Right renal cortex interstitium (tissue), 3 donors: ENCODE measurements at regions not wholly inside any gene's neighbourhood (a gene's known extent, or its start where the extent isn't known, plus 50 kb on each side); places are given as distances from the start of the nearest gene placed in this dataset.

Experiments used
- DNase-seq, 3 donors: peaks; one replicate each; pipeline ENCODE4 v3.0.0-alpha.2; 2013; ENCODE audit warnings: low read depth in 3 of 3, low spot score in 2 of 3

DNA sequence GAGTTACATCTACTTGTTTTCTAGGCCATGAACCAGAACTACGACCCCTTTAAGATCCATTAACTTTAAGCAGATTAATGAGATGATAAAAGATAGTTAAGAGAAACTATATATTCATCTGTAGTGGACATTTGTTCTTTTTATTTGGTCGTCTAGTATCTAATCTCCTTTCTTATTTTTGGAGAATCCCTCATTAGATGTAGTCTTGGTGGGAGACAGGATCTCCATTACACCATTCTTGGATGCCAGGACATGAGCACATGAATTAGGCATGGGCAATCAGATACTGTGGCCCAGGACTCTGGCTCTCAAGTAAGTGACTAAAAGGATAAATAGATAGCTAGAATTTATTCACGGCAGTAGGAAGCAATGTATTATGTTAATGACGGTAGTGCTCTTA is 245.0 kb downstream of the ATP23 start:
- peak in 1 of 3 donors; percentile 4 for DNase-seq

GRCh38 chr12:58186914-58187313 is 245.5 kb downstream of the ATP23 start:
- no peak for DNase-seq

GRCh38 chr12:58189030-58189429 is 247.7 kb downstream of the ATP23 start:
- no peak for DNase-seq

- DNase-seq = no peak
These were observed 248.5 kb downstream of the ATP23 start for GRCh38 chr12:58189893-58190292.

DNA sequence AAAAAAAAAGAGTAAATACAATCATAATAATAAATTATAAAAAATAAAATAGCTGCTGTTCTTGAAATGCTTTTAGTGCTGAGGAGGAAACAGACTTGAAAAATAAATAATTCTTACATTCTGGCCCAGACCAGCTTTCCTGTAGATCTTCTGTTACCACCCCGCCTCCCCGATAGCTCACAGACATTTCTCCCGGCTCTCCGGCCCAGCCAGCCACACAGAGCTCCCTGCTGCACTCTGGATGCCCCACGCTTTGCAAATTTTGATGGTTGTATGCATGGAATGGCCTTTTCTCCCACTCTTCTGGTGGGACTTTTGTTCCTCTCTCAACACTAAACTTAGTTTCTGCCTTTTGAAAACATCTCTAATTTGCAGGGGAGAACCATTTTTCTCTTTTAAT is 249.3 kb downstream of the ATP23 start:
- DNase-seq = no peak

DNA sequence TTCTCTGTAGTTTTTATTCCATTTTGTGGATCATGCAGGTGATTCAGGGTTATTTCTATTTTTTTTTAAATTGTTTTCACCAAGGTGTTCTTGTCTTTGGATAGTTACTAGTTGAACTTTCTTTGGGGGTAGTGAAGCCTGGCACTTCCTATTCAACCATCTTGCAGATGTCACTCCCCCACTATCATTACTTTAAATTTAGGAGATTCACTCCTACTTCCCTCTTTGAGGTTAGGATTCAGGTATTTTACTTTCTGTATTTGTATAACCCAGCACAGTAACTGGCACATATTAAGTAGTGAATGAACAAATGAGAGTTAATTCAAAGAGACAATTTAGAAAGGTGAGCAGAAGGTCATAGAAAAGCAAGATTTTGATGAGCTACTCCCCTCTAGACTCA is 255.6 kb downstream of the ATP23 start:
- no peak for DNase-seq

DNA sequence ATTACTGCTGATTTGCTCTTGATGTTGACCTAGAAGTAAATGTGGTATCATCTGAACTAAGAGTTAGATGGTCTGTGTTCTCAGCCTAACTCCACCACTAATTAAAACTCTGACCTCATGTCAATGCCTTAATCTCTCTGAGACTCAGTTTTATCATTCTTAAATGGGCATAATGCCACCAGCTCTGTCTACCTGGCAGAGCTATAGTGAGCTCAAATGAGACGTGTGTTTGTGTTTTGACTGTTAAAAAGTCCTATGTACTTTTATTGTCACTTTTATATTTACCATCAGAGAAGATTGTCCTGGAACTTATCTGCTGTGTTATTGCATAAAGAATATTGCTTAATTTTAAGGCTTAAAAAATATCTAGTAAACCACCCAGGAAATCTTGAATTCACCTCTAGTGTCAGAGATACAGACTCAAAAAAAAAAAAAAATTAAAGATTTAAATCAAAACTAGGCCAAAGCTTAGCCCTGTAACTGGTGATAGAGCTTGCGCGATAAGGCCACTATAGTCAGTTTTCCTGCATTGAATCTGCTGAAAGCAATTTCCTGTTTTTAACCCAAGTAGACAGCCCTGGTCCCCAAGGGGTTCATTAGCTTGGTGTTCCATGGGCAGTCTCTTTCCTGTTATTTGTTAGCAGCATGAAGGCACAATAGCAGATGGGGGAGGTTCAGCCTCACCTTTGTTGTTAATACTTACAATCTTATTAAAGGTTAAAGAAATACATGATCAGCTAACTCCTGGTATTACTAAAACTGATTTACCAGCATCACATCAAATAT is 261.8 kb downstream of the ATP23 start:
- DNase-seq = no peak

DNA sequence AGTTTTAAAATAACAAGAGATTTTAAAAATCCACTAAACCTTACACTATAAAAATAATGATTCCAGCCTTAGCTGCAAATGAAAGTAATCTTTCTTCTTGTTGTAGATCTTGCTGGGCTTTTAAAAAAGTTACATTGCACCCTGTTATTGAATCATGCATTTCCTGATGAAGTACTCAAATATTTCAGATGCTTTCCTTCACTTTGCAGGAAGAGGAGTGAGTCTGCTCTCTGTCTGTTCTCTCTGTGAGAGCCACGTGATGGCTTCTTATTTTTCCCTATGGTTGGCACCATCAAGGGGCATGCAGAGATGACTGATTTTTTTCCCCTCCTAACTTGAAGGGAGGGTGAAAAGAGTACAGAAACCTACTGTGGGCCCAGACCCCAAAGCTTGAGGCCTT is 262.7 kb downstream of the ATP23 start:
- no peak for DNase-seq

DNA sequence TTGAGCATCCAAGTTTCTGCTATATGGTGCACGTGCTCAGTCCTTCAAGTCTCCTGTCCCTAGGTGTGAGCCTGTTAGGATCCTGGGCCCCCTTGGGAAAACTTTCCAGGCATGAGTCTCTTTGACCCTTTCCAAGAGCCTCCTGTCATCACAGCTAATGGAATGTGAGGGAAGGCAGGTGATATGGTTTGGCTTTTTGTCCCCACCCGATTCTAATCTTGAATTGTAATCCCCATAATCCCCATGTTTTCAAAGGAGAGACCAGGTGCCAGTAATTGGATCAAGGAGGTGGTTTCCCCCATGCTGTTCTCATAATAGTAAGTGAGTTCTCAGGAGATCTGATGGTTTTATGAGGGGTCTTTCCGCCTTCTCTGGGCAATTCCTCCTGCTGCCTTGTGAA is 265.5 kb downstream of the ATP23 start:
- DNase-seq = no peak

GRCh38 chr12:58211211-58211610 is 269.8 kb downstream of the ATP23 start:
- DNase-seq = no peak

GRCh38 chr12:58217130-58217529 is 275.8 kb downstream of the ATP23 start:
- DNase-seq = no peak

- no peak for DNase-seq
These were observed 283.3 kb downstream of the ATP23 start for GRCh38 chr12:58224536-58225105.

- no peak for DNase-seq
These were observed 284.0 kb downstream of the ATP23 start for GRCh38 chr12:58225203-58225877.

- no peak for DNase-seq
These were observed 292.5 kb downstream of the ATP23 start for GRCh38 chr12:58233886-58234285.

- DNase-seq = no peak
These were observed 297.0 kb downstream of the ATP23 start for GRCh38 chr12:58238411-58238810.

- DNase-seq = no peak
These were observed 299.7 kb downstream of the ATP23 start for GRCh38 chr12:58241099-58241498.

- no peak for DNase-seq
These were observed 301.6 kb downstream of the ATP23 start for GRCh38 chr12:58242796-58243630.

DNA sequence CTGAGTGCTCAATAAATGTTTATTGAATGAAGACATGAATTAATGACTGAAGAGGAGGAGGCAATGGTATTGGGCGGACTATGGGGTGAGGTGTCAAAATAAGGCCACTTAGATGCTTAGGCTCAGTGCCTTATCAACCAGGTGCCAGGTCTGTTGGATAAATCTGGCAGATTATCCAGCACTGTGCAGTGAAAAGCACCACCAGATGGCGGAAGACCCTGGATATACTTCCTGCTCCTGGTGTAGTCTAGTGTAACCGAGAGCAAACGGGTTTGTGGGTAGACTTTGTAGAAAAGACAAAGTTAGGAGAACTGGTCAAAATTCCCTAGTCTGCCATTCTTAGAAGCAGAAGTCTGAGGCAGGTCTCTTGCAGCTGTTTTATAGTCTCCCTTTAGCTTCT is 306.3 kb downstream of the ATP23 start:
- no peak for DNase-seq

DNA sequence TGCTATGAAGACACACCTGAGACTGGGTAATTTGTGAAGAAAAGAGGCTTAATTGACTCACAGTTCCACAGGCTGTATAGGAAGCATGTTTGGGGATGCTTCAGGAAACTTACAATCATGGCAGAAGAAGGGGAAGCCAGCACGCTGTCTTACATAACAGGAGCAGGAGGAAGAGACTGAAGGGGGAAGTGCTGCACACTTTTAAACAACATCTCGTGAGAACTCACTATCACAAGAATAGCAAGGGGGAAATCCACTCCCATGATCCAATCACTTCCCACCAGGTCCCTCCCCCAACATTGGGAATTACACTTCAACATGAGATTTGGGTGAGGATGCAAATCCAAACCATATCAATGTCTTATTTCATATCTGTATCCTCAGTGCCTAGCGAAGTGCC is 307.2 kb downstream of the ATP23 start:
- no peak for DNase-seq

DNA sequence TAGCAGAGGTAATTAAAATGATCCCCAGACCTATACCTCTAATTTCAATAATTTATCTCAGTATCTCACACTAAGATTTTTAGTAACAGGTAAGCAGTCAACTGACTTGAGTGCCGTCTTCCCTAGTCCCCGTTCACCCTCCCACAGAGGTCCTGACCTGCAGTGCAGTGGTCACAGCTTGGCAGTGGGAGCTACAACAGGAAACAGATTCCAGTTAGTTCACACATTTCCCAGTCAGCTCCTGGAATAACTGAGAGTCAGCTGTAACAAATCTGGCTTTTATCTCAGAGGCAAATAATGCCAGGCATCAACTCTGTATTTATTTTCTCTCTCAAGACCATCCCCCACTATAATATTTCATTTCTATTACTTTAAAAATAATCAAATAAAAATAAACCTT is 308.2 kb downstream of the ATP23 start:
- no peak for DNase-seq

- no peak for DNase-seq
These were observed 308.7 kb downstream of the ATP23 start for GRCh38 chr12:58250077-58250476.
